ENCODE measurements at regions not wholly inside any gene's neighbourhood (a gene's known extent, or its start where the extent isn't known, plus 50 kb on each side); places are given as distances from the start of the nearest gene placed in this dataset.

DNA sequence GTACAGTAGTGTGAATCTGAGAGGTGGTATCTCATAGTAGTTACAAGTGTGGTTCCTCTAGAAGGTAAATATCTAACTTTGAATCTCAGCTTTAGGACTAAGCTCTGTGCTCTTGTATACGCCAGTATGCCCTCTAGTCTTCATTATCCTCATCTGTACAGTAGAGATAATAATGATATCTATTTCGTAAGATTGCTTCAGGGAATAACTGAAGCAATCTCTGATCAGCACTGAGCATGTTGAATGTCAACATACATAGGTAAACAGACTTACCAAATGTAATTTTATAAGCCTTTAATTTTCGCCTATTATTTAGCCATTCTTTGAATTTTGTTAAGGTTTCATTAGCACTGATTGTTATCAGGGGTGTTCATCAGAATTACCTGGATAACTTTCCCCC, 175.2 kb upstream of the ANKRD50 start:
- DNase-seq (no peak), ATAC-seq (no peak)
- no peak overlapping the region for H3K4me3 Mint-ChIP-seq
- no peaks in the 10 kb centered on the region for H3K9me3 Mint-ChIP-seq
- H3K4me1 Mint-ChIP-seq, result no peaks in the 10 kb centered on the region
- no peak overlapping the region for H3K27ac Mint-ChIP-seq
- no peaks in the 10 kb centered on the region for H3K27me3 Mint-ChIP-seq

DNA sequence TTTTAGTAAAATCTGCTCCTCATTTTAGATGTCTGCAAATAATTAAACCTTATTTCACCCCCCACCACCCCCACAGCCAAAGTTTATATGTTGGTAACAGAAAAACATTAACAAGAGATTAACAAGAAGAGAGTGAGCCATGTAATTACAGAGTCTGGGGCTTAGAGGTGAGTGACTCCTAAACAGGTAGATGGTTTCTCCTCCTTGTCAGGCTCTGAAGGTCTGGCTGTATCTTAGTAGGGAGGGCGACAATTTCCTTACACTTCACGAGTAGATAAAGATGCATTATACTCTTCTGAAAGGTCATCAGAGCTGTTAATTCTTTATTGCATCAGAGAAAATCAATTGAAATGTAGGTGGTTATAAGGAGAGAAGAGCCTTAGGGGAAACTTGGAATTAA, 171.8 kb upstream of the ANKRD50 start:
- no peaks in the 10 kb centered on the region for H3K4me1 Mint-ChIP-seq
- no peaks in the 10 kb centered on the region for H3K9me3 Mint-ChIP-seq
- ATAC-seq, result no peak
- DNase-seq, result no peak
- no peaks in the 10 kb centered on the region for H3K27me3 Mint-ChIP-seq
- H3K27ac Mint-ChIP-seq, result no peak overlapping the region
- no peak overlapping the region for H3K4me3 Mint-ChIP-seq

GRCh38 chr4:124883632-124884031, 171.1 kb upstream of the ANKRD50 start:
- Mint-ChIP-seq H3K4me3 (no peak overlapping the region), H3K27ac (no peak overlapping the region), H3K9me3 (no peaks in the 10 kb centered on the region), H3K4me1 (no peaks in the 10 kb centered on the region), H3K27me3 (no peaks in the 10 kb centered on the region)
- ATAC-seq (no peak), DNase-seq (no peak)

- Mint-ChIP-seq H3K4me1 (no peaks in the 10 kb centered on the region), H3K4me3 (no peak overlapping the region), H3K27ac (no peak overlapping the region), H3K27me3 (no peaks in the 10 kb centered on the region), H3K9me3 (peaks cover 12 to 25% of the 10 kb centered on the region in 2 donors)
- no peak for DNase-seq
- no peak for ATAC-seq
These were observed 166.7 kb upstream of the ANKRD50 start for GRCh38 chr4:124879195-124879594.

GRCh38 chr4:124874172-124874450, 161.6 kb upstream of the ANKRD50 start:
- DNase-seq (no peak), ATAC-seq (no peak)
- Mint-ChIP-seq H3K9me3 (peaks cover 16 to 25% of the 10 kb centered on the region in 2 donors), H3K4me1 (no peaks in the 10 kb centered on the region), H3K27me3 (no peaks in the 10 kb centered on the region), H3K4me3 (no peak overlapping the region), H3K27ac (no peak overlapping the region)

DNA sequence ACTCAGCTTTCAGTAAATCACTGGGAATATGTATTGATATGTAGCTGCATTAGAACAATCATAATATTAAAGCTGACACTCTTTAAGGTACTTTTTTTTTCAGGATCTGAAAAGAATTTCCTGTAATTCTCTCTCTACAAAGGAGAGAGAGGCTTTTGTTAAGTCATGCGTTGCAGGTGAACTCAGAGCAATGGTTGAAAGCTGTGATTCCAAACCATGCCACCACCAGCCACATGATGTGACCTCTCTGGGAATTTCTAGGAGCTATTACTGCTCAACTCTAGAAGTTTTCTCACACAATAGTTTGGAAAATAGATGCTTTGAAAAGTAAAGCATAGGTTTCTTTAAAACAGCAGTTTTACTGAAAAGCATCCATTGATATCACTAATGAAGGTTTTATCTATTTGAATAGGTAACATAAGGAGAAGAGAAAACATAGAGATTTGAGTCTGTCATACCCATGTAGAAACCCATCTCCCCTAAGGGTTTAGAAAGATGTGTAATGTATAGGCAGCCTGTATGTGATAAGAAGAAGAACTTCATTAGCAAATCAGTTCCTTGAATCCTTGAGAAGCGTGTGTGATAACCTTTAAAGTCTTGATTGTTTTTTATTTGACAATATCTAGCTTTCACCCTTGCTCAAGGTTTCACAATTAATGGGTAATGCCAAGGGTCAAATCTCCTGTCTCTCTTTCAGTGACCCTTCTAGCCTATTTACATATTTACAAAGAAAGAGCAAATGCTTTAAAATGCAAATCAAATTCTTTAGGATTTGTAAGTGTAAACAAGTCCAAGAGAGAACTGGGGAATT, 161.0 kb upstream of the ANKRD50 start:
- Mint-ChIP-seq H3K4me1 (no peaks in the 10 kb centered on the region), H3K27me3 (no peaks in the 10 kb centered on the region), H3K9me3 (peaks cover 16 to 25% of the 10 kb centered on the region in 2 donors), H3K4me3 (no peak overlapping the region), H3K27ac (no peak overlapping the region)
- DNase-seq (no peak), ATAC-seq (no peak)

DNA sequence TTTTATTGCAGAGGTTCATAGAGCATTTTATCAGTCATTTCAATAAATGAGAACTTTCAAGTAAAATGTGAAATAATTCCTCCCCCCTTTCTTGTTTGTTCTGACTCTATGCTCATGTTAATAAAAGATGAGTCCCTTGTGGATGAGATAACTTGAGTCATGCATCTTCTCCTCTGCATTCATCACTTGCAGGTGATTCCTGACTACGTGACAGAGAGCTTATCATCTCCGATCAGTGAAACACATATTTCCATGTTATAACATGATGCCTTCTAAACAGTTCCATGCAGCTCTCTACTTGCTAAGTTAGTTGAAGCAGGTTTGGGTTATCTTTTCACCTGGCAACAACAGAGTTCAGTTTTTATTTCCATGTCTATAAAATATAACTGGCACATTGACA, 160.1 kb upstream of the ANKRD50 start:
- H3K4me1 Mint-ChIP-seq, result no peaks in the 10 kb centered on the region
- H3K4me3 Mint-ChIP-seq, result no peak overlapping the region
- DNase-seq, result no peak
- no peak overlapping the region for H3K27ac Mint-ChIP-seq
- H3K9me3 Mint-ChIP-seq, result peaks cover 16 to 25% of the 10 kb centered on the region in 2 donors
- no peak for ATAC-seq
- H3K27me3 Mint-ChIP-seq, result no peaks in the 10 kb centered on the region

DNA sequence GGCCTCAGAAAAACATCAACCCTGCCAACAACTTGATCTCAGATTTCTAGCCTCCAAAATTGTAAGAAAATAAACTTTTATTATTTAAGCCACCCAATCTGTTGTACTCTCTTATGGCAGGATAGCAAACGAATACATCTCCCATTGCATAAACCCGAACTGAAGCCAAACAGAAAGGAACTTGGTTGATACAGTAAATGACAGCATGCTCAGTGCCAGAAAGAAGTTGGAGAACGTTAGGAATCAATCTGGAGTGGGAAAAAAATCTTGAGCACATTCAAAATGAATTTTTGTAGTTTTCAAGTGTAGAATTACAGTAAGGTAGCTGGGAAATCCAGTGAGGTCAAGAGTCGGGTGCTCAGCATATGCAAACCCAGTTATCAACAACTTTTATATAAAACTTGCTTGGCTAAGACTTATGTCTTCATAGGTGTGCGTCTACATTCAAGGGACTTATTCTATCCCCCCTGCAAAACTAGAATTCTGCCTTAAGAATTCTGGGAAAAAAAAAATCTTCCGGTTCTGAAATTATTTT, 157.5 kb upstream of the ANKRD50 start:
- H3K4me3 Mint-ChIP-seq, result no peak overlapping the region
- ATAC-seq (no peak), DNase-seq (no peak)
- no peaks in the 10 kb centered on the region for H3K27me3 Mint-ChIP-seq
- H3K27ac Mint-ChIP-seq, result no peak overlapping the region
- no peaks in the 10 kb centered on the region for H3K4me1 Mint-ChIP-seq
- peaks cover 2 to 4% of the 10 kb centered on the region in 2 donors for H3K9me3 Mint-ChIP-seq

GRCh38 chr4:124868495-124868894, 156.0 kb upstream of the ANKRD50 start:
- no peak overlapping the region for H3K27ac Mint-ChIP-seq
- no peaks in the 10 kb centered on the region for H3K4me1 Mint-ChIP-seq
- H3K4me3 Mint-ChIP-seq, result no peak overlapping the region
- DNase-seq, result no peak
- H3K9me3 Mint-ChIP-seq, result peaks cover 0 to 4% of the 10 kb centered on the region in 2 donors
- ATAC-seq, result no peak
- H3K27me3 Mint-ChIP-seq, result no peaks in the 10 kb centered on the region

DNA sequence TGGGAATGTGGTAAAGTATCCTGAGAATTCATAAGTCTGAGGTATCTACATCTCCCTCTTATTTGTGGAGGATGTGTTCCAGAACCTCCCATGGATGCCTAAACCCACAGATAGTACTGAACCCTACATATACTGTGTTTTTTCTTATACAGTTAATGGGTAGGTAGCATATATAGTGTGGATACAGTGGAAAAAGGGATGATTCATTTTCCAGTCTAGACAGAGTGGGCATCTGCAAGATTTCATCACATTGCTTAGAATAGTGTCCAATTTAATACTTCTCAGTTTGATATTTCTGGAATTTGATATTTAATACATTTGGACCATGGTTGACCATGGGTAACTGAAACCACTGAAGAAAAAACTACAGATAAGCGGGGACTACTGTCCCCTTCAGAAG, 155.0 kb upstream of the ANKRD50 start:
- Mint-ChIP-seq H3K9me3 (peaks cover 0 to 4% of the 10 kb centered on the region in 2 donors), H3K27me3 (no peaks in the 10 kb centered on the region), H3K27ac (no peak overlapping the region), H3K4me1 (no peaks in the 10 kb centered on the region), H3K4me3 (no peak overlapping the region)
- no peak for DNase-seq
- no peak for ATAC-seq

DNA sequence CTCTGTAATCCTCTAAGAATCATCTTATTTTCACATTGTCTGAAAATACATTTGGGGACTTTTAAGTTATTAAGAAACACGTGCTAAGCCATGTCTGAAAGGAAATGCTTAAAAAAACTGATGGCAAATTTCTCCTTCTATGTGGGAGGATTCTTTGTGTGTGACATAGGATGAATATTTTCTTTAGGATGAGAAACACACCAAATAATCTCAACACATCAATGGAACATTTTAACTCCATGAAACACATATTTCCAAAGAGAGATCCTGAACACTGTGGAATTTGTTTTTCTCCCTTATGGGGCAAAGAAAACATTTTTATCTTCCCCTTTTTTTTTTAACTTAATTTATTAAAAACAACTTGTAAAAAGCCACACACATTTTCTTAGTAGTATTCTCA, 153.8 kb upstream of the ANKRD50 start:
- no peak overlapping the region for H3K27ac Mint-ChIP-seq
- no peaks in the 10 kb centered on the region for H3K27me3 Mint-ChIP-seq
- H3K4me3 Mint-ChIP-seq, result no peak overlapping the region
- H3K4me1 Mint-ChIP-seq, result no peaks in the 10 kb centered on the region
- peaks cover 0 to 3% of the 10 kb centered on the region in 2 donors for H3K9me3 Mint-ChIP-seq
- DNase-seq, result no peak
- ATAC-seq, result no peak

GRCh38 chr4:124863040-124863545, 150.6 kb upstream of the ANKRD50 start:
- Mint-ChIP-seq H3K4me3 (no peak overlapping the region), H3K9me3 (no peaks in the 10 kb centered on the region), H3K27ac (no peak overlapping the region), H3K4me1 (no peaks in the 10 kb centered on the region), H3K27me3 (no peaks in the 10 kb centered on the region)
- DNase-seq, result no peak
- no peak for ATAC-seq

DNA sequence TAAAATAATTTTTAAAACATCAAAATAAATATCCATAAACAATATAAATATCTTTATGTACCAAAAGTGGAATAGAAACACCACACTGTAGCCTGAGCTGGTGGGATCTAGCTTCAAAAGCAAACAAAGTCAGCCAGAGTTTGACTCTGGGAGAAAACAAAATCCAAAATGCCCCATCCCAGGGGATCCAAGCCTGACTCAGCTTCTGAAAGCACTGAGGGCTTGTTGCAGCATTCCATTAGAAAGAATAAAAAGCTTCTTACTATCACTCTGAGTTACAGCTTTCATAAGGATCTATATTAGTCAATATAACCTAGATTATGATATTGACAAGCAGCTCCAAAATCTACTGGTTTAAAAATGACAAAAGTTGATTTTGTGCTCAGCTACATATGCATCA, 149.7 kb upstream of the ANKRD50 start:
- H3K27ac Mint-ChIP-seq, result no peak overlapping the region
- no peaks in the 10 kb centered on the region for H3K27me3 Mint-ChIP-seq
- DNase-seq, result no peak
- no peaks in the 10 kb centered on the region for H3K9me3 Mint-ChIP-seq
- no peaks in the 10 kb centered on the region for H3K4me1 Mint-ChIP-seq
- ATAC-seq, result no peak
- no peak overlapping the region for H3K4me3 Mint-ChIP-seq

GRCh38 chr4:124861761-124862160, 149.2 kb upstream of the ANKRD50 start:
- H3K4me1 Mint-ChIP-seq, result no peaks in the 10 kb centered on the region
- H3K27me3 Mint-ChIP-seq, result no peaks in the 10 kb centered on the region
- no peak overlapping the region for H3K27ac Mint-ChIP-seq
- ATAC-seq (no peak), DNase-seq (no peak)
- no peaks in the 10 kb centered on the region for H3K9me3 Mint-ChIP-seq
- H3K4me3 Mint-ChIP-seq, result no peak overlapping the region

- H3K9me3 Mint-ChIP-seq, result peaks cover 5 to 8% of the 10 kb centered on the region in 2 donors
- no peaks in the 10 kb centered on the region for H3K27me3 Mint-ChIP-seq
- DNase-seq, result no peak
- H3K27ac Mint-ChIP-seq, result no peak overlapping the region
- no peaks in the 10 kb centered on the region for H3K4me1 Mint-ChIP-seq
- no peak for ATAC-seq
- H3K4me3 Mint-ChIP-seq, result no peak overlapping the region
These were observed 142.4 kb upstream of the ANKRD50 start for GRCh38 chr4:124854968-124855367.

GRCh38 chr4:124851741-124852140, 139.2 kb upstream of the ANKRD50 start:
- Mint-ChIP-seq H3K4me1 (no peaks in the 10 kb centered on the region), H3K4me3 (no peak overlapping the region), H3K9me3 (peaks cover 5 to 8% of the 10 kb centered on the region in 2 donors), H3K27me3 (no peaks in the 10 kb centered on the region), H3K27ac (no peak overlapping the region)
- ATAC-seq (no peak), DNase-seq (no peak)

- no peak overlapping the region for H3K27ac Mint-ChIP-seq
- DNase-seq (no peak), ATAC-seq (no peak)
- H3K4me3 Mint-ChIP-seq, result no peak overlapping the region
- no peaks in the 10 kb centered on the region for H3K4me1 Mint-ChIP-seq
- H3K9me3 Mint-ChIP-seq, result peaks cover 15 to 22% of the 10 kb centered on the region in 2 donors
- no peaks in the 10 kb centered on the region for H3K27me3 Mint-ChIP-seq
These were observed 133.8 kb upstream of the ANKRD50 start for GRCh38 chr4:124846306-124846705.

Measured in stimulated activated naive CD8-positive, alpha-beta T cell treated with anti-CD3 and anti-CD28 coated beads, Interleukin-15, amount 100 ng/mL, for 72 hours (primary cell).